Stimulated activated CD4-positive, alpha-beta T cell treated with anti-CD3 and anti-CD28 coated beads, Interleukin-4, amount 100 ng/mL, for 24 hours (primary cell): ENCODE measurements at regions not wholly inside any gene's neighbourhood (a gene's known extent, or its start where the extent isn't known, plus 50 kb on each side); places are given as distances from the start of the nearest gene placed in this dataset.
"Not testable (repeated sequence)": the region's sequence is repeated elsewhere in the genome, so short reads cannot be mapped to it uniquely, and the experiment has no call there.

Source experiments
- DNase-seq: peaks from one replicate; pipeline ENCODE4 v3.0.0-alpha.2; 2020

DNA sequence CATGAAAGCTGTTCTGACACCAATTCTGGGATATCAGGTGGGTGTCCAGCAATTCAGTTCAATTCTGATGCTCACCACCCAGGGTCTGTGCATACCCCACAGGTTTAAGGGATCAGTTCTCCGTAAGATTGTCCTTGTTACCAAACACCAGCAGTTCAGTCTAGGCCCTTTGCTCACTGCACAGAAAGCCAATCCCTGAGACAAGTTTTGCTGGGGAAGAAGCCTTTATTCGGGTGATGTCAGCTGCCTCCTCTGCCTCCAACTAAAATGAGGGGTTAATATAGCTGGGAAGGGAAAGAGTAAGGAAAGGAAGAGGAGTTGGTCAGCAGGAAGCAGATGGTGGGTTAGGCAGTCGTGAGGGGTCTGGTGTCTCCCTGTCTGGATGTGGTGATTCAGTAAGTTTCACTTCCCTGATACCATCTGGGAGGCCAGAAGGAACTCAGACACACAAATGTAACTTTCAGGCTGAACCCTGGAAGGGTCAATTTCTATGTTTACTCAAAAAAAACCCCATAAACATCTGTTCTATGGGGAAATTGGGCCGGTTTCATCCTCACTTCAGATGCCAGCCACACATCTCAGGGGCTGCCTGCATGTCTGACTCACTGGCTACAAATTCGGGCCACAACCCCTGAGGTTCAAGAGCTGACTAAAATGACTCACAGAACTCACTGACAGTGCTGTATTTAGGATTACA, 83.3 kb upstream of the PGBD5 start:
- DNase-seq = no peak

DNA sequence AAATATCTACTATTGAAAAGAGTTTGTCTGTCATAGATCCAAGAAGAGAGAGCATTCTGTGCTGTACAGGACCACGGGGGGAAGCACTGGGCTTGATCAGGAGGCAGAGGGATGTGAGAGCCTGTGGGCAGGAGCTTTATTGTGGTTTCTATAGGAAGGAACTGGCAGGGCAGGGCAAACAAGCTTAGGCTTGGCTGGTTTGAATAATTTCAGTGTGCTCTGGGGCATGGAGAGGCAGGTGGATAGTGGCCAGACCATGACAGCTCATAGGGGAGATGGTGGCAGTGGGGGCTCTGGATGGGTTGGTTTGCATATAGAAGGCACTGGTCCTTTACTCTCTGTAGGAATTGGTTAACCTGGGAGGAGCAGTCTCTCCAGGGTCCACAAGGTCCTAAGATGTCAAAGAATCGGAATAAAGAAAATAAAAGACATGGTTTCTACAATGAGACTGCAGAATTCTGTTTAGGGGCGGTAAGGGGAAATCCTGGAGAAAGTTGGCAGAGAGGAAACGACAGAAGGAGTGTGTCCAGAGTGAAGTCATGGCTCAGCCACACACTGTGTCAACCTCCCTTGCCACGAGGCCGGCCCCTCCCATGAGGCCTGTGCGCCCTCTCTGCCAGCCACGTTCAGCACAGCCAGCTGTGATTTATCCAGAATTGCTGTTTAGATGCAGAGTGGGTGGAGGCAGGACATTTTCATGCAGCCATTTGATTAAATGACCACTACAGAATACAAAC, 81.7 kb upstream of the PGBD5 start:
- no peak for DNase-seq

DNA sequence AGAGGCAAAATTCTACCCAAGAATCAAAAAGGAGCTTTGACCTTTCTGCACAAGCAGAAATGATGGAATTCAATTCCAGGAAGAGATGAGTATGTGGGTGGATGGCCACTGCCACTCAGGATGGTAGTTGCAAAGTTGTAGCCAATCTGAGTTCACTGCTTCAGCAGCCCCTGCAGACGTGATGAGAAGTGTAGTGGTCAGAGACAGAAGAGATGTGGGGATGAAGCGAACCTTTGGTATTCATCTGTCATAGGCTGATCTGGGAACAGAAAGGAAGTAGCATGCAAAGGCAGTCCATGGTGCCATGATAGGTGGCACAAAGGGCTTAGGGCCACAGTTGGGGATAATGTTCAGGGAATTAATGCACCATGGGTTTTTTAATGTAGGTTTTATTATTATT, 81.1 kb upstream of the PGBD5 start:
- no peak for DNase-seq

DNA sequence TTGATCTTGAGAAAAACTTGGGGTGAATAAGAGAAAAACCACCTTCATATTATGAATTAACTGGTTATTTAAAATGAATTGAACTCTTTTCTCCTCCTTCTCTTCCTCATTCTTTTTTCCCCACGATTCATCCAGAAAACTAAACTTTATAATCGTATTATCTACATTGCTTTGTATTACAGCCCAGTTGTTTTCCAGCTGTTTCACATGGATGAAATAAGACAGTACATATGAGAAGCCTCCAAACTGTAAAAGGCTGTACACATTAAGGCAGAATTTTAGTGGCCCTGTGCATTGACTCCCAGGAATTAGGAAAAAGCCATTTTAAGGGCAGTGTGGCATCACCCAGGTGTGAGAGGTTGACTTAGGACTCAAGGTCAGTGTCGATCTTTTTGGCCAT, 80.3 kb upstream of the PGBD5 start:
- no peak for DNase-seq

DNA sequence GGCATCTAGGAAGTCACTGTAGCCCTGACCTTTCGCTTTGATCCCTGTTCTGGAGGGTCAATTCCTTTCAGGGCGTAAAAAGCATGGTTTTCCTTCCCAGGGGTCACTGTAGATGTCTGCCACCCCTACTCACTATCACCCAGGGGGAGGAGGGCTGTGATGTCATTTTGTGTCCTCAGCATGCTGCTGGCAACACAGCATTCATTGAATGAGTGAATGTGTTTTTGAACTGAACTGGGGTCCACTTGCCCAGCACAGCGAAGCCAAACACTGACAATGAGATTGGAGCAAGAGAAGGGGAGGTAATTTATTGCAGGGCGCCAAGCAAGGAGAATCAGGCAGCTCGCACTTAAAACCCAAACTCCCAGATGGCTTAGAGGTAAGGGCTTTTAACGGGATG, 78.2 kb upstream of the PGBD5 start:
- DNase-seq = no peak

DNA sequence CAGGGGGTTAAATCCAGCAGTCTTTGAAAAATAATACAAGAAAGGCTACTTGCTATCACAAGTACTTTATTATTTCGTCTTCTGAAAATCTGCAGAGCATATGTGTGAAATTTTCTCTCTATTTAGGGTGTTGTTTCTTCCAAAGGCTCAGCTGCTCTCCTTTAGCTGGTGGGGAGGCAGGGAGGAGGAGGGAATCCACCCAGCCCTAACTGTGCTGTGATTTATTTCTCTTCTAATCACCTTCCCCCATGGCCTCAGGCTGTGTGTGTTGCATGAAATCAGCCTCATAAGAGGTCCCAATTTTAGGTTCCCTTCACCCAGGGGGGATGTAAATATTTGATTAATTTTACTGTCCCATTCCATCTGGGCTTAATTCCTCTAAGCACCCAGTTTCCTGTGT, 77.6 kb upstream of the PGBD5 start:
- no peak for DNase-seq

DNA sequence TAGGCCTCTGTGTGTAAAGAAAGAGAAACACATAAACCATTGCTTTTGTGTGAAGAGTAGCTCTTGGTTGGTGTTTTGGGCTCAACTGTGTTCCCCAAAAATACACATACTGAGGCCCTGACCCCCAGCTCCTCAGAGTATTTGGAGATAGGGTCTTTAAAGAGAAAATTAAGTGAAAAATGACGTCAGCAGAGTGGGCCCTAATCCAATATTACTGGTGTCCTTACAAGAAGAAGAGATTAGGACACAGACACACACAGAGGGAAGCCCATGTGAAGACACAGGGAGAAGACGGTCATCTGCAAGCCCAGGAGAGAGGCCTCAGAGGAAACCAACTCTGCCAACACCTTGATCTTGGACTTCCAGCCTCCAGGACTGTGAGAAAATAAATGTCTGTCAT, 76.9 kb upstream of the PGBD5 start:
- no peak for DNase-seq

DNA sequence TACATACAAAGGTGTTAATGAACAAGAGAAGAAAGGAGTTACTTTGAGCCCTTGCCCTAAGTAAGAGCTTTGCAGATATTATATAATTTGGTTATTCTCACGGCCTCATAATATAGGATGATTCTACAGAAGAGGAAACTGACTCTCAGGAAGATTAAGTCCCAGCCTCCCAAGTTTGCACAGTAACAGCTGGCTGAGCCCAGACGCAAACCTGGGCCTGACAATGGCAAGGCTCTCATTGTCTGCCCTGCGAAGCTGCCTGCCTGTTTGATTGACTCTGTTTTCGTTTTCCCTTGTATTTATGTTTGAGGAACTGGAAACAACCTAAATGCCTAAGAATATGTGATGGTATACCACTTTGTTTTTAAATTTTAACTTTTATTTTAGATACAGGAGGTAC, 76.2 kb upstream of the PGBD5 start:
- DNase-seq = no peak

DNA sequence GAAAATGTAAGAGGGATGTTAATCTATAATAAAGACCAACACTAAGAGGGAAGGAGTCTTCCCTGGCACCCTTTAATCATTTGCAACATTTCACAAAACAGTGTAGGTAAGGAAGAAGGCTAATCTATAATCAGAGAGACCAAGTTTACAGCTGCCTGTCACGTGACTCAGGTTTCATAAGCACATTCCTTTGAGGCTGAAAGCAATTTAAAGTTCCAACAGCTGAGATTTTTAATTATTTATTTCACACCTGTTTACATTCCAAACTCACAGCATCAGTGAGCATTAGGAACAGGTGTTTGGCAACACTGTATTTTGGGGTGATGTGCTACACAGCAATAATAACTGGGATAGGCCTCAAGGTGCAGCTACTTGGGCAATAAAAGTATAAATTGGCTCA, 75.7 kb upstream of the PGBD5 start:
- no peak for DNase-seq

DNA sequence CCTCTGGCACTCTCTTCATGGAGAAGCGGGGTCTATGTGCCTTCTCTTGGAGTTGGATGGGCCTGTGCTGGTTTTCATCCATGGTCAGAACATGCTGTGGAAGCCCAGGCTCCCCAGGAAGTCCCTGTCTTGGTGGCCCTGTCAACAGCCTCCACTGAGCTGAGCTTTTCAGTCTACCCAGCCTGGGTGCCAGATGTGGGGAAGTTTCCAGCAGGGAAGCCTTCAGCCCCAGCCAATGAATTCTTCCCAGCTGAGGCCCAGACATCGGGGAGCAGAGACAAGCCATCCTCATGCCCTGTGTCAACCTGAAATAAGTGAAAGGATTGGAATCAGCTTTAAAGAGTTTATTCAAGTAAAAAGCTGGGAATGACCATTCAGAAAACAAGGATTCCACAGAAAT, 75.1 kb upstream of the PGBD5 start:
- DNase-seq = no peak

DNA sequence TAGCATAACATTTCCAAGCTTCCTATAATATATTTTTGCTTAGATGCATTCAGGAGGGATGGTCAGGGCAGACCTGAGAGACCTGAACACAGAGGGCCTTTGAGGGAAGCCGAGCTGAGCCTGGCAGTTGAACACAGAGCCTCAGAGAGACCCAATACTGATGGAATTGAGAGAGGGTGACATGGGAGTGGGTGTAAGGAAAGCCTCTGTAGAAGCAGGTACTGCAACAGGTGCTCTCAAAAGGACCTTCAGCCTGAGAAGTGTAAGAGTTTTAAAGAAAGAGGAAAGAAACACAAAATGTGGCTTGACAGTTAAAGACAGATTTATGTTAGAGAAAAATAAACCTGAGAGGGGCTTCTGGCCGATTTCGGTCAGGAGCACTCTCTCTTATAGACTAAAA, 73.9 kb upstream of the PGBD5 start:
- DNase-seq = no peak

DNA sequence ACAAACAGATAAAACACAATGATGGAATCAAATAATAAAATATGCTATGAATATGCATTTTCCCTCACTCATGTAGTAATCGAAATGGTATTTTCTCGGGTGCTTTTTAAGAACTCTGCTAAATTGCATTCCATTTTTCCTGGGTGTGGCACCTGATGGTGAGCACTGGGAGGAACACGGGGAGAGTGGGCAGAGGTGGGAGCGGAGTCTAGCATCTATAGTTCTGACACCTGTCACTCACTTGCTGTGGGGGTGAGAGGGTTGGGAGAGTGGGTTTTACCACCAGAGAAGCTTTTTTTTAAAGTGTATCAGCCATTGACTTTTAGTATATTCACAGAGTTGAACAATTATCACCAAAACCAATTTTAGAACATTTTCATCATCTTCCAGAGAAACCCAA, 73.4 kb upstream of the PGBD5 start:
- DNase-seq = no peak

DNA sequence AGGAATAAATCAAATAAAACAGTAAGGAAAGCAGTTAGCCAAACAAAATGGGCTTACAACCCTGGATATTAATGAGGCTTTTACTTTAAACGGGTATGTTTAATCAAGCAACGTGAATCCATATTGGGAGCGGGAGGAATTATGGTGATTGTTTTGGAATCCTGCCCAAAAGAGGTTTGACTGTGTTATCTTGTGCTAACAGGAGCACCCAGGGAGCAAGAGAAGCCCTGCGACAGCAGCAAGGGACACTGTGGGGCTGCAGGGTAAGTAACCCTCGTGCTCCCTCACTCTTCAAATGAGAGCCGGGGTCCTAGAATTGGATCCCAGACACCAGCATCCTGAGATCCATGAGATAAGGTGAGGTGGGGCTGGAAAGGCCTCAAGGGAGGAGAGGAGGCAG, 72.6 kb upstream of the PGBD5 start:
- DNase-seq = no peak

DNA sequence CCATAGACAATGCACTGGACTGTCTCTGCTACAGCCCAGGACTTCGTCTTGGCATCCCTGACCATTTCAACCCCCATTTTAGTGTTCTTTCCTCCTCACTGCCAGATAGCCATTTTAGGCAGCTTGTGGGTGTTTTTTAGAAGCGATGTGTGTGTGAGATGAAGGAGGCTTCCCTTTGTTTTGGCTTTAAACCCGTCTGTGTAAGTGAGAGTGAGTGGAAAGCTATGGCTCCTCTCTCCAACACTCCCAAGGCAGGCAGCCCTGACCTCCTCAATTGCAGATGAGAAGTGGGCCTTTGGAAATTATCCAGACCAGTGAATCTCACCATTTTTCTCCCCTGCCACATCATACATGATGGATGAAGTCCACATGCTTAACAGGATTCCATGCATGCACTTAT, 70.3 kb upstream of the PGBD5 start:
- DNase-seq = no peak

DNA sequence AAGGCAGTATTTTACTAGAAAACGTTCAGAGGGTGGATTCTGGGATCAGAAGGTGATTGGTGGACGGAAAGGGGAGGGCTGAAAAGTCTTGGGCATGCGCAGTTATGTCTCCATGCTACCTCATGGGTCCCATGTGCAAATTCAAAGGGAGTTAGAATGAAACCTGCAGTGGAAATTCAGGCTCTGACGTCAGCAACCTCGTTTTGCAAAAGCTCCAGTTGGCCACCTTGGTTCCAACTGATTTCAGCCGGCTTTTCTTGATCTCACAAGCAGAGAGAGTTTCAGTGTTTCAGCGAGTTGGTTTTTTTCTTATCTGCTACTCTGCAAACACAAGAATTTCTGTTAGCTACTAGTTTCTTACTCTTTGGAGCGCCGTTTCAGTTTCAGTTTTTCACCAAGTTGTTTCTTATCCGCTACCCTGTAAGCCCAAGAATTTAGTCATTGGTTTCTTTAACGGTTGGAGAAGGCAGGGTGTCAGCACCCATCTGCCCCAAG, 69.8 kb upstream of the PGBD5 start:
- DNase-seq = peak; percentile 23

DNA sequence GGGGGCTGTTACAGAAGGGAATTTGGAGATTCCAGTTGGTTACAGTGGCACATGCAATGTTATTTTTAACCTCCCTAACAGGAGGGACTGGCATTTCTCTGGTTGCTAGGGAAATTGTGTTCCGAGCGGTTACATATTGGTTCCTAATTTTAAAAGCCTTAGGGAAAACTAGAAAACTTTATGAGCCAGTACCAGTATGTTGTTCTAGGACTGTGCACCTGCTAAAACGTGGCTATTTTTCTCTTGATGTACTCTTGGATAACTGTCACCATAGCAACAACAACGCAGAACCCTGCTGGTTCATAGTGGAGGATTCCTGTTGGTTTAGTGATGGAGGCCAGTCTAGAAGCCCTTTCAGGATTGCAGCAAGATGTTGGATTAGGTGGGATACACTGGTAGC, 68.9 kb upstream of the PGBD5 start:
- DNase-seq = no peak

DNA sequence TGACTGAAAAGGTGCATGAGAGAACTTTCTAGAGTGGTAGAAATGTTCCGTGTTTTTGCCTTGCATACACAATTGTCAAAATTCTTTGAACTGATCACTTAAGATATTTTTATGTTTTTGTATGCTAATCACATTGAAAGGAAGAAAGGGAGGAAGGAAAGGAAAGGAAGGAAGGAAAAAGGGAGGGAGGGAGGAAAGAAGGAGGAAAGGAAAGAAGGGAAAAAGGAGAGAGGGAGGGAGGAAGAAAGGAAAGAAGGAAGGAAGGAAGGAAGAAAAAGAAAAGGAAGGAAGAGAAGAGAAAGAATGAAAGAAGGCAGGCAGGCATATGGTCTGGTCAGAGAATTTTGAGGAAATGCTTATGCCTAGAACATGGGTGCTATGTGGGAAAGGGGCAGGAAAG, 68.4 kb upstream of the PGBD5 start:
- DNase-seq = no peak

DNA sequence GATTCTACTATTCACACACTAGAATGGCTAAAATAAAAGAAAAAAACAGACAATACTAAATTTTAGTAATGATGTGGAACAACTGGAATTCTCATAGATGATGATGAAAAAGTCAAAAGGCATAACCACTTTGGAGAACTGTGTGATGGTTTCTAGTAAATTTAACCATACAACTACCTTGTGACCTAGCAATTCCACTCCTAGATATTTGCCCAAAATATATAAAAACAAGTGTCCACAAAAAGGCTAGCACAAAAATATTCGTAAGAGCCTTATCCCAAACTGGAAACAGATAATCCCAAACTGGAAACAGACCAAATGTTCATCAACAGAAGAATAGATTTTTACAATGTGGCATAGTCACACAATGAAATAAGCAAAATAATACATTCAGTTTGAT, 67.9 kb upstream of the PGBD5 start:
- no peak for DNase-seq

DNA sequence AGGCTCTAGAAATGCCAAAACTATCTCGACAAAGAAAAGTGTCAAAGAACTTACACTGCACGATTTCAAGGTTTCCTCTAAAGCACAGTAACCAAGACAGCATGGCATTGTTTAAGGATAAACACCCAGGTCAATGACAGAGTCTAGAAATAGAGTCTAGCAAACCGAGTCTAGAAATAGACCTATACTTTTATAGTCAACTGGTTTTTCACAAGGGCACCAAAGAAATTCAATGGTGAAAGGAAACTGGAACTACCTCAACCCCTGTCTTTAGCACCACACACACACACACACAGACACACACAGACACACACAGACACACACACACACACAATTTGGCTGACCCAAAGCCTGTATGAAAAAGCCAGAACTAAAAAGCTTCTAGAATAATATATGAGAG, 67.1 kb upstream of the PGBD5 start:
- no peak for DNase-seq

DNA sequence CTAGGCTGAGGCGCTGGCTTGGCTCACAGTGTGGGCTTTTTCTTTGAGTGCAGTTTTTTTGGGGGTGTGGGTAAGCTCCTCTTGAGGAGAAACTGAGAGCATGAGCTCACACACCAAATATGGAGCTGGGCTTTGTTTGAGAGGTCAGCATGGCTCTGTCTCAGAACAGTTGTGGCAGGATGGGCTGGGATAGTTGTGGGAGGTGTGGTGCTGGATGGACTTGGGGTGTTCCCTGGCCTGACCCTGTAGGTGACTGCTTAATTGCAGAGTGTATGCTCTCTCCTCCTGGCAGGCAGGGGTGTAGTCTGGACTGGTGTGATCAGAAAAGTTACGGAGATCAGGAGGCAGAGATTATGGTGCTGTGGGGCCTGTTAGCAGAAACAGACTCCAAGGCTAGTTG, 64.3 kb upstream of the PGBD5 start:
- DNase-seq = no peak

DNA sequence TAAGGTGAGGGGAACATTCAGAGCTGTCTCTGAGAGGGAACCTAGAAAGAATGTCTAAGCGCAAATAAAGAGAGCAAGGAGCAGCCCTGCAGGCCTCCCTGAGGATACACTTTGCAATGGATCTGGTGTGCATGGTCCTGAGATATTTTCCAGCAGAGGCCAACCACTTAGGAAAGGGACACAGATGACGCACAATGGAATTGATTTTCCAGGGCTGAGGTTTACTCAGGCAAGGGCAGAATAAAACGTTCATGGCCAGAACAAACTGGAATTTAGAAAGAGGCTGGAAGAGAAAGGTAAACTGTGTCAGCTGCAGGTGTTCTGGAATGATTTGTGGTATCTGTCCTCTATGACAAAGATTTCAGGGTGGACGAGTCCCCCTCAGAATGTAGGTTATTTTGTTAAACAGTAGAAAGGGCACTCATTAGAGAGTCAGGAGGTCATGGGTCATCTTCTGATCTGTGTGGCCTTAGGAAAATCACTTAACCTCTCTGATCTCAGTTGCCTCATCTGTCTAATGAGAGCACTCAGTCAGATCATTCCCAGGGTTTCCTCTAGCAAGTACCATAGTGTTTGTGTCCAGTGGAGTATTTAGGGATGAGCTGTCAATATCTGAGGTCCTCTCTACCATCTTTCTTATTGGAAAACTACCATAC, 61.8 kb upstream of the PGBD5 start:
- no peak for DNase-seq

DNA sequence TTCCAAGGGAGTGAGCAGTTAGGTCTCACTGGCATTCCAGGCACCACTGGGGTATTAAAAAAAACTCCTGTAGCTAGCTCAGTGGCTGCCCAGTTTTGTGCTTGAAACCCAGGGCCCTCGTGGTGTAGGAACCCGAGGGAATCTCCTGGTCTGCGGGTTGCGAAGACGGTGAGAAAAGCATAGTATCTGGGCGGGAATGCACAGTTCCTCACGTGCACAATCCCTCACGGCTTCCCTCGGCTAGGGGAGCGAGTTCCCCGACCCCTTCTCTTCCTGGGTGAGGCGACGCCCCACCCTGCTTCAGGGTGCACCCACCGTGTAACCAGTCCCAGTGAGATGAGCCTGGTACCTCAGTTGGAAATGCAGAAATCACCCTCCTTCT, 50.5 kb upstream of the PGBD5 start:
- DNase-seq = no peak

DNA sequence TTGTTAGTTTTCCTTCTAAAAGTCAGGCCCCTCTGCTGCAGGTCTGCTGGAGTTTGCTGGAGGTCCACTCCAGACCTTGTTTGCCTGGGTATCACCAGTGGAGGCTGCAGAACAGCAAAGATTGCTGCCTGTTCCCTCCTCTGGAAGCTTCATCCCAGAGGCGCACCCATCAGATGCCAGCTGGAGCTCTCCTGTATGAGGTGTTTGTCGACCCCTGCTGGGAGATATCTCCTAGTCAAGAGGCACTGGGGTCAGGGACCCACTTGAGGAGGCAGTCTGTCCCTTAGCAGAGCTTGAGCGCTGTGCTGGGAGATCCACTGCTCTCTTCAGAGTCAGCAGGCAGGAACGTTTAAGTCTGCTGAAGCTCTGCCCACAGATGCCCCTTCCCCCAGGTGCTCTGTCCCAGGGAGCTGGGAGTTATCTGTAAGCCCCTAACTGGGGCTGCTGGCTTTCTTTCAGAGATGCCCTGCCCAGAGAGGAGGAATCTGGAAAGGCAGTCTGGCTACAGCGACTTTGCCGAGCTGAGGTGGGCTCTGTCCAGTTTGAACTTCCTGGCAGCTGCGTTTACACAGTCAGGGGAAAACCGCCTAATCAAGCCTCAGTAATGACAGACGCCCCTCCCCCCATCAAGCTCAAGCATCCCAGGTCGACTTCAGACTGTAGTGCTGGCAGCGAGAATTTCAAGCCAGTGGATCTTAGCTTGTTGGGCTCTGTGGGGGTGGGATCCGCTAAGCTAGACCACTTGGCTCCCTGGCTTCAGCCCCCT, 49.9 kb upstream of the PGBD5 start:
- DNase-seq = not testable (repeated sequence)
